Neuronal stem cell (in vitro differentiated cells): ENCODE measurements at regions not wholly inside any gene's neighbourhood (a gene's known extent, or its start where the extent isn't known, plus 50 kb on each side); places are given as distances from the start of the nearest gene placed in this dataset.

Source experiments
- DNase-seq: peaks from one replicate; pipeline ENCODE4 v3.0.0-alpha.2; 2013; ENCODE audit warnings: low spot score
- H2AFZ ChIP-seq: one replicate; pipeline ENCODE4 v1.6.1; 2013; ENCODE audit warnings: mild to moderate bottlenecking, low read length, inconsistent platforms
- H2AK5ac ChIP-seq: 2 replicates; pipeline ENCODE4 v1.6.1; 2013; ENCODE audit warnings: low read depth, mild to moderate bottlenecking, inconsistent platforms, low read length, moderate library complexity, mixed read lengths
- H2BK120ac ChIP-seq: 2 replicates; pipeline ENCODE4 v1.6.1; 2013; ENCODE audit warnings: low read depth, mild to moderate bottlenecking, inconsistent platforms, low read length, moderate library complexity, mixed read lengths
- H2BK12ac ChIP-seq: one replicate; pipeline ENCODE4 v1.6.1; 2013; ENCODE audit warnings: low read length, inconsistent platforms
- H2BK15ac ChIP-seq: 2 replicates; pipeline ENCODE4 v1.6.1; 2013; ENCODE audit warnings: mild to moderate bottlenecking, low read length, inconsistent platforms, mixed read lengths
- H2BK5ac ChIP-seq: one replicate; pipeline ENCODE4 v1.6.1; 2013; ENCODE audit warnings: inconsistent platforms, mild to moderate bottlenecking, low read length, moderate library complexity
- H3K14ac ChIP-seq: one replicate; pipeline ENCODE4 v1.6.1; 2013; ENCODE audit warnings: low read length, inconsistent platforms
- H3K18ac ChIP-seq: 2 replicates; pipeline ENCODE4 v1.6.1; 2013; ENCODE audit warnings: low read length, inconsistent platforms
- H3K23ac ChIP-seq: 2 replicates; pipeline ENCODE4 v1.6.1; 2013; ENCODE audit warnings: low read depth, mild to moderate bottlenecking, mixed read lengths, low read length, inconsistent platforms; ENCODE audit not compliant: poor library complexity
- H3K27ac ChIP-seq: replicated peaks from 3 replicates; pipeline ENCODE4 v1.5.1; 2013; ENCODE audit warnings: low read length, inconsistent platforms
- H3K27me3 ChIP-seq, 3 experiments: 2 replicates each; pipeline ENCODE4 v1.6.1; 2013; ENCODE audit warnings: low read length in 3 of 3, mild to moderate bottlenecking in 2 of 3, inconsistent platforms in 1 of 3, low read depth in 1 of 3, mixed read lengths in 1 of 3, moderate library complexity in 1 of 3; ENCODE audit not compliant: control insufficient read depth in 3 of 3, insufficient read depth in 3 of 3
- H3K36me3 ChIP-seq, 2 donors: replicated peaks in 1 of 2; 2 replicates each; pipeline ENCODE4 v1.6.1; 2013; ENCODE audit warnings: low read length in 2 of 2; ENCODE audit not compliant: control insufficient read depth in 2 of 2, insufficient read depth in 2 of 2
- H3K4ac ChIP-seq: 2 replicates; pipeline ENCODE4 v1.6.1; 2013; ENCODE audit warnings: inconsistent platforms, mild to moderate bottlenecking, low read length, moderate library complexity
- H3K4me1 ChIP-seq, 2 donors: 1 replicate in 1 of 2; 2 replicates in 1 of 2; pipeline ENCODE4 v1.6.1; 2013; ENCODE audit warnings: low read length in 2 of 2, low read depth in 1 of 2; ENCODE audit not compliant: control insufficient read depth in 2 of 2, insufficient read depth in 1 of 2
- H3K4me2 ChIP-seq: one replicate; pipeline ENCODE4 v1.6.1; 2013; ENCODE audit warnings: mild to moderate bottlenecking, low read length, inconsistent platforms; ENCODE audit not compliant: insufficient read depth, poor library complexity, severe bottlenecking
- H3K4me3 ChIP-seq, 2 donors: 2 replicates each; pipeline ENCODE4 v1.5.1; 2013; ENCODE audit warnings: low read length in 2 of 2, mild to moderate bottlenecking in 2 of 2, inconsistent platforms in 1 of 2, moderate library complexity in 1 of 2
- H3K79me1 ChIP-seq: one replicate; pipeline ENCODE4 v1.6.1; 2013; ENCODE audit warnings: low read depth, mild to moderate bottlenecking, inconsistent platforms, low read length, moderate library complexity
- H3K9ac ChIP-seq: one replicate; pipeline ENCODE4 v1.6.1; 2013; ENCODE audit warnings: mild to moderate bottlenecking, low read depth, low read length, inconsistent platforms; ENCODE audit not compliant: poor library complexity
- H3K9me3 ChIP-seq, 2 donors: replicated peaks in 1 of 2; 2 replicates each; pipeline versions ENCODE3 to v1.6.1; 2013; ENCODE audit warnings: low read length in 2 of 2, mild to moderate bottlenecking in 2 of 2, inconsistent platforms in 1 of 2, low read depth in 1 of 2, mixed read lengths in 1 of 2, moderate library complexity in 1 of 2; ENCODE audit not compliant: control insufficient read depth in 2 of 2, insufficient read depth in 1 of 2
- H4K8ac ChIP-seq: one replicate; pipeline ENCODE4 v1.6.1; 2013; ENCODE audit warnings: low read depth, mild to moderate bottlenecking, inconsistent platforms, low read length, moderate library complexity
- H4K91ac ChIP-seq: one replicate; pipeline ENCODE4 v1.6.1; 2013; ENCODE audit warnings: low read length, low read depth, mild to moderate bottlenecking, inconsistent platforms; ENCODE audit not compliant: poor library complexity
- WGBS, 2 donors: extraction: QIAGEN DNeasy Blood & Tissue Kit; methylation state at CpG; one replicate each; pipeline ENCODE4 v1.1.7; 2013; ENCODE audit warnings: missing lambda C conversion rate in 2 of 2, mixed read lengths in 1 of 2; ENCODE audit not compliant: insufficient read length in 2 of 2, insufficient replicate concordance in 1 of 2; ENCODE audit errors: extremely low coverage in 2 of 2; 5-methylcytosine and 5-hydroxymethylcytosine counted together

DNA sequence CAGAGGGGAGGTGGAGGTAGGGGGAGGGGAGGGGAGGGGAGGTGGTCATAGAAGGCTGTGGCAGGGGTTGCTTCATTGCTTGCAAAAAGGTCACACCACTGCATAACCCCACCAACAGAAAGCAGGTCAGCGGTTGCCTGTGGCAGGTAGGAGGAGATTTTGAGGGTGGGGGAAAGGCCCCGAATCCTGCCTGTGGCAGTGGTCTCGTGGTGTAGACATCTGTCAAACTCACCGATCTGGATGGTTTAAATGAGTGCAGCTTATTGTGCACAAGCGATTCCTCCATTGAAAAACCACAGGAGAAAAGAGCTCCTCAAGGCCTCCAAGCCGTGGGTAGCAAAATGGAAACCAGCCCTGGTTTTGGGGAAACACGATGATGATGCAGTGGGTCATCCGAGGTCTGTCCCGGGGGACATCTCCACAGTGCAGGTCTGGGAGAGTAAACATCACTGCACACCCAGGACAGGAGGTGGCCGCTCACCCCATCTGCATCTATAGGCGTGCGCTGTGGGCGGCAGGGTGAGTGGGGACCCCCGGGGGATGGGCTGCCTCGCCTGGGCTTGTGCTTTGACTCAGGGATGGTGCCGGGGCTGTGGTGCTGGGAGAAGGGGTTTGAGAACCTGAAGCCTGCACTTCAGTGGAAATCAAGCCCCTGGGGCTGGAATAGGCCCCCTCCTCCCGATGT lies 112.3 kb downstream of the CRYAA start:
- Histone ChIP-seq H2BK120ac (no peak overlapping the region), H4K8ac (no peak overlapping the region), H2BK12ac (no peak overlapping the region), H3K4ac (no peak overlapping the region), H3K18ac (no peak overlapping the region), H3K9ac (no peak overlapping the region), H2BK15ac (no peak overlapping the region), H3K4me1 (peaks cover 0 to 22% of the 10 kb centered on the region in 2 donors), H3K27me3 (peaks cover 0 to 11% (median 2%) of the 10 kb centered on the region in 3 experiments), H4K91ac (no peak overlapping the region), H3K27ac (no peak overlapping the region), H3K79me1 (no peaks in the 10 kb centered on the region), H2AK5ac (peak overlapping the region; percentile 75), H3K23ac (no peak overlapping the region), H3K4me2 (no peak overlapping the region), H2AFZ (no peak overlapping the region), H3K36me3 (no peaks in the 10 kb centered on the region), H3K4me3 (no peak overlapping the region), H3K9me3 (no peaks in the 10 kb centered on the region), H2BK5ac (no peak overlapping the region), H3K14ac (no peak overlapping the region)
- no CpG with 5 or more reads among the region's 17 CpGs for WGBS, 2 donors
- no peak for DNase-seq

DNA sequence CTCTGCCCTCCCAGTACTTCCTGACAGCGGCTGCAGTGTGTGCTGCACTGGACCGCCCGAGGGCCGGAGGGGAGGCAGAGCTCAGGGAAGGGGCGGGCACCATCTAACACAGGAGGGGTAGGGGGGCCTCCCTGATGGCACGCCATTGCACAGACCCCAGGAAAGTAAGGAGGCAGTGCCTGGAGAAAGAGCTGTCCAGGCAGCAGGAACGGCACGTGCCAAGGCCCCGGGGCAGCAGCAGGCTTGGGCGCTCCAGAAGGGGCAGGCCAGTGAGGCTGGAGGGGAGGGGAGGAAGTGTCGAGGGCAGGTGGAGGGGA lies 110.7 kb downstream of the CRYAA start:
- Histone ChIP-seq H4K91ac (no peak overlapping the region), H3K4me3 (no peak overlapping the region), H2AFZ (no peak overlapping the region), H3K79me1 (no peaks in the 10 kb centered on the region), H3K9ac (no peak overlapping the region), H2BK120ac (no peak overlapping the region), H3K4me1 (peaks cover 0 to 22% of the 10 kb centered on the region in 2 donors), H3K36me3 (no peaks in the 10 kb centered on the region), H3K23ac (no peak overlapping the region), H3K27me3 (peaks cover 0 to 16% (median 2%) of the 10 kb centered on the region in 3 experiments), H3K27ac (no peak overlapping the region), H3K4ac (no peak overlapping the region), H2AK5ac (no peak overlapping the region), H3K9me3 (no peaks in the 10 kb centered on the region), H3K18ac (peak overlapping the region; percentile 96), H2BK5ac (no peak overlapping the region), H2BK12ac (no peak overlapping the region), H2BK15ac (peak overlapping the region; percentile 91), H3K14ac (no peak overlapping the region), H4K8ac (no peak overlapping the region), H3K4me2 (no peak overlapping the region)
- no peak for DNase-seq
- WGBS, 2 donors: no CpG with 5 or more reads among the region's 11 CpGs

DNA sequence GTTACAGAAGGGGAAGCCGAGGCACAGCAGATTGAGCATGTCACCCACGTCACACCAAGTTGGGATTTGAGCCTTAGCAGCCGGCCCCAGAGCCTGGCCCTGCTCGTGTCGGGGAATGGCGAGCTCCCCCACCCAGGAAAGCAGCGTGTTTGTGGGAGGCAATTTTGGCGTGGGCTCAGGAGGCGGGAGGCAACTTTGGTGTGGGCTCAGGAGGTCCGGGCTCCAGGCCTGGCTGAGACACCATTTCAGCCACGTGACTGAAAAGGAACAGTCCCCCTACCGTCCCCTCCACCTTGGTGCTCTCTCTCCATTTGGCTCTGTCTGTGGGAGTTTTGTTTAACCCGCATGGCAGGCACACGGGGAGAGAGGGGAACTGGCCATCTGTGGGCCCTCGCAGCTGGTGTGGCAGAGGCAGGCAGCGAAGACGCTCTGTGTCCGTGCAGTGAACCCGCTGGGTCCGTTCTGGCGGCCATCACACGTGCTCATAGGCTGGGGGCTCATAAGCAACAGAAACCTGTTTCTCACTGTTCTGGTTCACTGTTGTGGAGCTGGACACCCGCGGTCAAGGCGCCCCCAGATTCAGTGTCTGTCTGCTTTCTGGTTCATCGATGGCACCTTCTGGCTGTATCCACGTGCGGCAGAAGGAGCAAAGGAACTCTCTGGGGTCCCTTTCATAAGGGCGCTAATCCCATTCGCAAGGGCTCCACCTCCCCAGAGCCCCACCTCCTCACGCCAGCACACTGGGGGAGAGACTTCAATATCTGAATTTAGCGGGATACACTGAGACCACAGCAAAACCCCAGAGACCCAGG lies 110.2 kb downstream of the CRYAA start:
- no CpG with 5 or more reads among the region's 32 CpGs for WGBS, 2 donors
- H2BK12ac ChIP-seq: peak overlapping the region; percentile 25
- H3K4me2 ChIP-seq: no peak overlapping the region

DNA sequence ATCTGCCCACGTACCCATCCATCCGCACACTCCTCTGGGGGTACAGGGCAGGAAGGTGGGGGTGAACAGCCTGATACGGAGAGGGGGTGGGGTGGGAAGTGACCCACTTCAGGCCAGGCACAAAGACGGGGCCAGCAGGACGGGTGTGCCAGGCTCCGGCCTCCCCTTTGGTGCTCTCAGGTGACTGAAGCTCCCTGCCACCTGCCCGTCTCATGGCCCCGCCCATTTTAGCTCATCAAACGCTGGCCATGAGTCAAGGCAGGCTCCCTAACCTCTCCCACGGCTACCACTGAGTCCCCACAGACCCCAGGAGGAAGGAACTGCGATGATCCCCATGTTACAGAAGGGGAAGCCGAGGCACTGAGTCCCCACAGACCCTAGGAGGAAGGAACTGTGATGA lies 109.6 kb downstream of the CRYAA start:
- Histone ChIP-seq H3K79me1 (no peaks in the 10 kb centered on the region), H4K8ac (no peak overlapping the region), H3K23ac (no peak overlapping the region), H2BK15ac (peak overlapping the region; percentile 91), H2BK5ac (no peak overlapping the region), H2BK12ac (peak overlapping the region; percentile 25), H3K4me2 (no peak overlapping the region), H3K4me1 (peaks cover 0 to 22% of the 10 kb centered on the region in 2 donors), H3K27me3 (peaks cover 0 to 25% (median 2%) of the 10 kb centered on the region in 3 experiments), H2AFZ (no peak overlapping the region), H3K18ac (peak overlapping the region; percentile 79), H4K91ac (peak overlapping the region; percentile 24), H2BK120ac (no peak overlapping the region), H3K9ac (no peak overlapping the region), H3K9me3 (no peaks in the 10 kb centered on the region), H3K36me3 (no peaks in the 10 kb centered on the region), H2AK5ac (peak overlapping the region; percentile 34), H3K14ac (no peak overlapping the region), H3K4ac (peak overlapping the region; percentile 6), H3K27ac (no peak overlapping the region), H3K4me3 (no peak overlapping the region)
- WGBS, 2 donors: no CpG with 5 or more reads among the region's 12 CpGs
- no peak for DNase-seq

More for the DNA sequence above, 110.2 kb downstream of the CRYAA start:
- peak overlapping the region; percentile 96 for H3K18ac ChIP-seq
- no peaks in the 10 kb centered on the region for H3K36me3 ChIP-seq
- peak overlapping the region; percentile 6 for H3K4ac ChIP-seq
- peak overlapping the region; percentile 34 for H2AK5ac ChIP-seq
- no peak overlapping the region for H4K8ac ChIP-seq
- H3K9ac ChIP-seq: no peak overlapping the region
- H3K27ac ChIP-seq: no peak overlapping the region
- H3K4me3 ChIP-seq: no peak overlapping the region
- H2BK15ac ChIP-seq: peak overlapping the region; percentile 91
- H2BK5ac ChIP-seq: no peak overlapping the region
- H3K9me3 ChIP-seq: no peaks in the 10 kb centered on the region
- H2AFZ ChIP-seq: no peak overlapping the region
- peaks cover 0 to 22% of the 10 kb centered on the region in 2 donors for H3K4me1 ChIP-seq
- no peak for DNase-seq
- peaks cover 0 to 20% (median 2%) of the 10 kb centered on the region in 3 experiments for H3K27me3 ChIP-seq
- no peak overlapping the region for H2BK120ac ChIP-seq
- H3K14ac ChIP-seq: no peak overlapping the region
- peak overlapping the region; percentile 79 for H4K91ac ChIP-seq
- H3K79me1 ChIP-seq: no peaks in the 10 kb centered on the region
- no peak overlapping the region for H3K23ac ChIP-seq
